Lung microvascular endothelial cell (primary cell): ENCODE measurements at regions not wholly inside any gene's neighbourhood (a gene's known extent, or its start where the extent isn't known, plus 50 kb on each side); places are given as distances from the start of the nearest gene placed in this dataset.
"Not testable (repeated sequence)": the region's sequence is repeated elsewhere in the genome, so short reads cannot be mapped to it uniquely, and the experiment has no call there.

Source experiments
- DNase-seq, 2 donors: peaks; one replicate each; pipeline versions ENCODE4 v3.0.0 to v3.0.0-alpha.2; 2010; ENCODE audit warnings: low read depth in 2 of 2

- DNase-seq: not testable (repeated sequence)
Observed at GRCh38 chr2:89756616-89757015, 1065.1 kb downstream of the RPIA start.

- DNase-seq: not testable (repeated sequence)
Observed at GRCh38 chr2:89758332-89759026, 1067.0 kb downstream of the RPIA start.

DNA sequence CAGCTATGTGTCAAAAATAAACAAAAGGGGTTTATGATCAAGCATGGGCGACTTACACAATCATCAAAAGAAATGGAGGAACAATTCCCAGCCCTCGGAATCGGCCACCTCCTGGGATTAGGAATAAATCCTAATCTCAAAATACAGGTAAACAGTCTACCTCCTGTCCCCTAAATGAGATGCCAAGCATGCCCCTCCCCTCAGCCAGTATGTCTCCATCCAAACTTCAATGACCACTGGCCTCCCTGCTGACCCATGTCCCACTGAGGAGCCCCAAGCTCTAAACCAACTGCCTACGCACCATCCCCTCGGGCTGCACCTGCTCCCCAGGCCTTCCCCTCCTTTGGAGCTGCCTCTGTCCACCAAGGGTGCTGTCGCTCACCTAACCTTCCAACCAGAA is 1069.3 kb downstream of the RPIA start:
- DNase-seq: not testable (repeated sequence)

DNA sequence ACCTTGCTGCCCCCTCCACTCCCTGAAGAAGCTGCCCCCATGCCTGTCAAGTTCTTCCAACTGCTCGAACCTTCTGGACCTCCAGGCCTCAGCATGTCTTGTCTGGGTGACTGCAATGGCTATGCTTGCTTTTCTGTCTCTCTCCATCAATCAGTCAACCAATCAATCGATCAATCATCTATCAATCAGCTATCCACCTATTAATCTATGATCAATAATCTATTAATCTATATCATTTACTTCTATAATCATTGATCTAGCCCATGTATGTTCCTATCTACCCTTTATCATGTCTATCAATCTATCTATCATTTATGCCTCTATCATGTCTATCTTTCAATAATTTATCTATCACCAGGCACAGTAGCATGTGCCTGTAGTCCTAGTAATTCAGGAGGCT is 1069.7 kb downstream of the RPIA start:
- DNase-seq: not testable (repeated sequence)

- DNase-seq: not testable (repeated sequence)
Observed at GRCh38 chr2:89761863-89762262, 1070.4 kb downstream of the RPIA start.

- DNase-seq: not testable (repeated sequence)
Observed at GRCh38 chr2:89762461-89763253, 1071.2 kb downstream of the RPIA start.

- DNase-seq: no peak
Observed at GRCh38 chr2:89763254-89763580, 1071.7 kb downstream of the RPIA start.

- no peak for DNase-seq
Observed at GRCh38 chr2:89763581-89764485, 1072.4 kb downstream of the RPIA start.

GRCh38 chr2:89764571-89765360 is 1073.3 kb downstream of the RPIA start:
- DNase-seq: not testable (repeated sequence)

DNA sequence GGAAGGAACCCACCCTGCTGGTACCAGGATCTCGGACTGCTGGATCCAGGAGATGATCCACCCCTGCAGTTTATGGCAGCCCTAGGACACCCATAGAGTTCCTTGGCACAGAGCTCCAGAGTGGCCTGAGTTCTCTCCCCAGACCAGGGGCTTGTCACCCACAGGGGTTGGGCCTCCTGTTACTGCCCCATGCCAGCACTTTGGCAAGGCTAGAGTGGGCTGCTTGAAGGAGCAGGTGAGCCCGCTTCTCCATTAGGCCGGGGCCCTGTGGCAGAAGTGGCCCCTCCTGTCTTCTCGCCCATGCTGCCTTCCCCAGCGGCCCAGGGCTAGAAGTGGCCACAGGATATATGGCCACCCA is 1073.9 kb downstream of the RPIA start:
- DNase-seq: not testable (repeated sequence)

DNA sequence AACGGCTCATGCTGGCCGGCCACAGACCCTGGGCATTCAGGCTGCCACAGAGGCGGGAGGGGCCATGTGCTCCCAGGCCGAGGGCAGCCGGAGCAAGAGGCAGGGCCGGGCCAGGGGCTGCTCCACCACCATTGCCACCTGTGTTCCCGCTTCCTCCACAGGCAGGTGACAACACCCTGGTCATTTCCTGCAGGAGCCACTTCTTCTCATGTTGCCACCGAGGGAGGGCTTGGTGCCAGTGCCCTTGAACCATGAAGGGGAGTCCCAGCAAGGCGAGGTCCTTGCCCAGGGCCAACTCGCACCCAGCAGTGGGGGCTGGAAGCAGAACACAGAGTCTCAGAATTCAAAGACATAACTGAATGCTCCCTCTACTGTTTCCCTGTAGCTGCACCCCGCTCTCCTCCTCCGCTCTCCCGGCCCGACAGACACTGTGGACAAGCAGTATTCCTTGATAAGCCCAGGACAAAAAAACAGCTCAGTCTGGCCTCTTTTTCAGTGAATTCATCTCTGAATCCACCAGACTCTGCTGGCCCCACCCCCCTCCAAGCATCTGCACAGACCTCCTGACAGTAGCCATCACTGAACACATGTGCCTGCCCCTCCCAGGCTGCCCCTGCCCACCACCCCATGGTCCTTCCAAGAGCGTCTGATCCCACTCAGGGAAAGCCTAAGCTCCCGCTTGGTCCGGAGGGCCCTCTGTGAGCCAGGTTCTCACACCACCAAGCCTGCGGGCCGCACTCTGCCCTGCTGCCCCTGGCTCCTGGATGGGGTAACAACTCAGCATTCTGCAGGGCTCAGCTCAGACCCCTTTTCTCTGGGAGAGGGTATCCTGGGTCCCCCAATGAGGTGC is 1074.9 kb downstream of the RPIA start:
- not testable (repeated sequence) for DNase-seq

DNA sequence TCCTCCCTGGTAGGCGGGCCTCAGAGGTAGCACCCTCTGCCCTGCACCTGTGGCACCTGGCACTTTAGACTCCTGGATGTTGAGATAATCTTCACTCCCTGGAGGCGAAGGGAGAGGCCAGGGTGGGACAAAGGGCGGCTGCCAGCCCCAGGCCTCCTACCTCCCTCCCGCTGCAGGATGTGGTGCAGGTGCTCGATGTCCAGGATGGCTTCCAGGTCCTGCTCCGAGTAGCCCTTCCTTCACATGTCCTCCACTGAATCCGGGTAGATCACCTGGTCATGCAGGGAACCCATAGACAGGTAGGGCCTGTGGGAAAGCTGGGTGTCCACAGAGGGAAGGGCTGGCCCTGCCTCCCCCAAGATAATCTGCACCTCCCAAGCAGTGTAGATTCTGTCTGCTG is 1075.6 kb downstream of the RPIA start:
- DNase-seq: not testable (repeated sequence)

GRCh38 chr2:89767572-89768435 is 1076.3 kb downstream of the RPIA start:
- no peak for DNase-seq

- no peak for DNase-seq
Observed at GRCh38 chr2:89775885-89776284, 1084.4 kb downstream of the RPIA start.

DNA sequence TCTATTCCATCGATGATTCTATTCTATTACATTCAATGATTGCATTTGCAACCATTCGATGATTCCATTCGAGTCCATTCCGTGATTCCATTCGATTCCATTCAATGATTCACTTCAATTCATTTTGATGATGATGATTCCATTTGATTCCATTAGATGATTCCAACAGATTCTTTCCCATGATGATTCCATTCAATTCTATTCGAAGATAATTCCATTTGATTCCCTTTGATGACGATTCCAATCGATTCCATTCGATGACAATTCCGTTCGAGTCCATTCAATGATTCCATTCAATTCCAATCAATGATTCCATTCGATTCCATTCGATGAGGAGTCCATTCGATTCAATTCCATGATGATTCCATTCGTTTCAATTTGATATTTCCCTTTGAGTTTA is 1088.8 kb downstream of the RPIA start:
- DNase-seq: no peak

GRCh38 chr2:89781962-89782361 is 1090.5 kb downstream of the RPIA start:
- no peak for DNase-seq

GRCh38 chr2:89784960-89785359 is 1093.5 kb downstream of the RPIA start:
- DNase-seq: no peak

DNA sequence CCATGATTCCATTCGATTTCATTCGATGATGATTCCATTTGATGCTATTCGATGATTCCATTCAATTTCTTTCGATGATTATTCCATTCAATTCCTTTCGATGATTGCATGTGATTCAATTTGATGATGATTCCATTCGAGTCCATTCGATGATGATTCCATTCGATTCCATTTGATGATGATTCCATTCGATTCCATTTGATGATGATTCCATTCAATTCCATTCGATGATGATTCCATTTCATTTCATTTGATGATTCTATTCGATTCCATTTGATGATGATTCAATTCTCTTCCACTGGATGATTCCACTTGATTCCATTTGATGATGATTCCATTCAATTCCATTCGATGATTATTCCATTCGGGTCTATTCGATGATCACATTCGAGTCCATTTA is 1094.1 kb downstream of the RPIA start:
- not testable (repeated sequence) for DNase-seq

- DNase-seq: not testable (repeated sequence)
Observed at GRCh38 chr2:89786642-89787041, 1095.2 kb downstream of the RPIA start.
